ENCODE measurements at regions not wholly inside any gene's neighbourhood (a gene's known extent, or its start where the extent isn't known, plus 50 kb on each side); places are given as distances from the start of the nearest gene placed in this dataset.
"Not testable (repeated sequence)": the region's sequence is repeated elsewhere in the genome, so short reads cannot be mapped to it uniquely, and the experiment has no call there.

DNA sequence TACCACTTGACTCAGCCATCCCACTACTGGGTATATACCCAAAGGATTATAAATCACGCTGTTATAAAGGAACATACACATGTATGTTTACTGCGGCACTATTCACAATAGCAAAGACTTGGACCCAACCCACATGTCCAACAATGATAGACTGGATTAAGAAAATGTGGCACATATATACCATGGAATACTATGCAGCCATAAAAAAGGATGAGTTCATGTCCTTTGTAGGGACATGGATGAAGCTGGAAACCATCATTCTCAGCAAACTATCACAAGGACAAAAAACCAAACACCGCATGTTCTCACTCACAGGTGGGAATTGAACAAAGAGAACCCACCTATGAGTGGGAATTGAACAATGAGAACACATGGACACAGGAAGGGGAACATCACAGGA lies 387.6 kb downstream of the RAD51AP2 start:
- TF ChIP-seq CTCF, POLR2A (IDR thresholded peaks at IDR 0.05): not testable (repeated sequence)
